Progenitor cell of endocrine pancreas (in vitro differentiated cells): ENCODE measurements at regions not wholly inside any gene's neighbourhood (a gene's known extent, or its start where the extent isn't known, plus 50 kb on each side); places are given as distances from the start of the nearest gene placed in this dataset.

ENCODE experiments used
- DNase-seq: peaks from one replicate; pipeline ENCODE4 v3.0.0; 2021; ENCODE audit warnings: low spot score; ENCODE audit not compliant: unreplicated experiment
- H3K27ac Mint-ChIP-seq: 2 replicates; pipeline ENCODE4 v1.8.0; 2021; ENCODE audit warnings: mild to moderate bottlenecking, moderate library complexity, mixed read lengths
- H3K27me3 Mint-ChIP-seq: 2 replicates; pipeline ENCODE4 v1.8.0; 2021; ENCODE audit warnings: mixed read lengths
- H3K36me3 Mint-ChIP-seq: 2 replicates; pipeline ENCODE4 v1.8.0; 2022; ENCODE audit warnings: mixed read lengths; ENCODE audit not compliant: insufficient read depth
- H3K4me1 Mint-ChIP-seq: 2 replicates; pipeline ENCODE4 v1.8.0; 2021; ENCODE audit warnings: low read depth, mixed read lengths
- H3K4me3 Mint-ChIP-seq: 2 replicates; pipeline ENCODE4 v1.8.0; 2021; ENCODE audit warnings: low read depth, mild to moderate bottlenecking, moderate library complexity, mixed read lengths
- H3K9me3 Mint-ChIP-seq: 2 replicates; pipeline ENCODE4 v1.8.0; 2021; ENCODE audit warnings: low read depth, mixed read lengths
- TF ChIP-seq, protein P1 (sequence below): fragments of 200-600 bp; sonication (generic); IDR thresholded peaks from one replicate; pipeline ENCODE4 v1.5.0; 2021; ENCODE audit warnings: antibody characterized with exemption, mild to moderate bottlenecking; ENCODE audit not compliant: unreplicated experiment

DNA sequence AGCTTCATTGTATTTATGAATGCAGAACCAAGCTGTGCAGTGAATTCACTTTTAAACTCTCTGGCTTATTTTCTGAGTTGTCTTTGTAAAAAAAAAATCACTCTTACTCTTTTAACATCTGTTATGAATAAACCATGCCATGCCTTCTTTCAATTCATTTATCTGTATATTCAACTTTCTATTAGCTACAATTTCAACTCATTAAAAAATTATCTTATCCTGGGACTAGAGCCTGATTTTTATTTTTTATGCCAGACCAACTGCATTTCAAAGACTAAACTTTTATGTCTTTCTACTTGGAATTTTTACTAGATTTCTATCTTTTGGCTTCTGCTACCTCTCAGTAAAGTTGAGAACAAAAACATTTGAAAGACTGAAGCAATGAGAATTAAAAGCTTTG is 342.7 kb downstream of the DEPDC1B start:
- Mint-ChIP-seq H3K36me3 (no peaks in the 10 kb centered on the region), H3K4me1 (peaks cover 17% of the 10 kb centered on the region), H3K27me3 (peaks cover 3% of the 10 kb centered on the region), H3K9me3 (no peaks in the 10 kb centered on the region), H3K27ac (no peak overlapping the region), H3K4me3 (no peak overlapping the region)
- TF ChIP-seq, protein P1, sequence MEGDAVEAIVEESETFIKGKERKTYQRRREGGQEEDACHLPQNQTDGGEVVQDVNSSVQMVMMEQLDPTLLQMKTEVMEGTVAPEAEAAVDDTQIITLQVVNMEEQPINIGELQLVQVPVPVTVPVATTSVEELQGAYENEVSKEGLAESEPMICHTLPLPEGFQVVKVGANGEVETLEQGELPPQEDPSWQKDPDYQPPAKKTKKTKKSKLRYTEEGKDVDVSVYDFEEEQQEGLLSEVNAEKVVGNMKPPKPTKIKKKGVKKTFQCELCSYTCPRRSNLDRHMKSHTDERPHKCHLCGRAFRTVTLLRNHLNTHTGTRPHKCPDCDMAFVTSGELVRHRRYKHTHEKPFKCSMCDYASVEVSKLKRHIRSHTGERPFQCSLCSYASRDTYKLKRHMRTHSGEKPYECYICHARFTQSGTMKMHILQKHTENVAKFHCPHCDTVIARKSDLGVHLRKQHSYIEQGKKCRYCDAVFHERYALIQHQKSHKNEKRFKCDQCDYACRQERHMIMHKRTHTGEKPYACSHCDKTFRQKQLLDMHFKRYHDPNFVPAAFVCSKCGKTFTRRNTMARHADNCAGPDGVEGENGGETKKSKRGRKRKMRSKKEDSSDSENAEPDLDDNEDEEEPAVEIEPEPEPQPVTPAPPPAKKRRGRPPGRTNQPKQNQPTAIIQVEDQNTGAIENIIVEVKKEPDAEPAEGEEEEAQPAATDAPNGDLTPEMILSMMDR, result no peak
- no peak for DNase-seq

DNA sequence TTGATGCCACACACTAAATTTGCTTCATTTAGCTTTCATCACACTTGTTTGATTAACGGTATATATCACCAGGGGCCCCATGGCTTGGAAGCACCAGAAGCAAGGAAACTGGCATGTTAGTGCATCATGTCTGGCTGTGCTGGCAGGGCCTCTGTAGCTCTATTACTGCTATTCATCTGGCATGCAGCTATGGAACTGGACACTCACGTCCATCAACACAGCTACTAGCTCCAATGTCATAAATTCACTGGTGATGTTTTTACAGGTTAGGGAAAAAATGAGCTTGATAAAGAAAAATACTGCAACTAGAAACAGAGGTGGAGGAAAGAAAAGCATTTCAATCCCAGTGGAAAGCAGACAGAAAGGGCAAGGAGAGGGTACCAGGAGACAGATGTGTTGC is 343.2 kb downstream of the DEPDC1B start:
- H3K4me1 Mint-ChIP-seq, result peaks cover 13% of the 10 kb centered on the region
- TF ChIP-seq, protein P1, result no peak
- no peaks in the 10 kb centered on the region for H3K36me3 Mint-ChIP-seq
- no peak overlapping the region for H3K27ac Mint-ChIP-seq
- DNase-seq, result no peak
- H3K4me3 Mint-ChIP-seq, result no peak overlapping the region
- H3K9me3 Mint-ChIP-seq, result no peaks in the 10 kb centered on the region
- H3K27me3 Mint-ChIP-seq, result peaks cover 3% of the 10 kb centered on the region

DNA sequence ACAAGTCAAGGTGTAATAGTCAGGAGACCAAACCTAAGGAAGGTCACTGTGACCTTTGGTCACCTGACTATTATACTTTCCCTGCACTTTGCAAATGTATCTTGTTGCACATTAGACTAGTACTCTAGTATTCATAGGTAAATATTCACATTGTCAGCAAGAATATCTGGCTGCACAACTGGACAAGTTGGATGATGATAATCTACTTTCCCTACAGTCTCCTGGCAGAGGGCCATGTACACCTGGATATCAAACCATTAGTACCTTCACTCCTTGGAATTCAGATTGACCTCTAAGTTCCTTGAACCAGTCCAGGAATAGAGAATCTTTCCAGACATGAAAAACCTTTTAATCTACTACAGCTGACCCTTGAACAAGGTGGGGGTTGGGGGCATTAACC is 344.8 kb downstream of the DEPDC1B start:
- no peak overlapping the region for H3K27ac Mint-ChIP-seq
- no peak overlapping the region for H3K4me3 Mint-ChIP-seq
- no peaks in the 10 kb centered on the region for H3K36me3 Mint-ChIP-seq
- peaks cover 3% of the 10 kb centered on the region for H3K27me3 Mint-ChIP-seq
- no peaks in the 10 kb centered on the region for H3K9me3 Mint-ChIP-seq
- peaks cover 7% of the 10 kb centered on the region for H3K4me1 Mint-ChIP-seq
- DNase-seq, result no peak
- TF ChIP-seq, protein P1, result no peak

DNA sequence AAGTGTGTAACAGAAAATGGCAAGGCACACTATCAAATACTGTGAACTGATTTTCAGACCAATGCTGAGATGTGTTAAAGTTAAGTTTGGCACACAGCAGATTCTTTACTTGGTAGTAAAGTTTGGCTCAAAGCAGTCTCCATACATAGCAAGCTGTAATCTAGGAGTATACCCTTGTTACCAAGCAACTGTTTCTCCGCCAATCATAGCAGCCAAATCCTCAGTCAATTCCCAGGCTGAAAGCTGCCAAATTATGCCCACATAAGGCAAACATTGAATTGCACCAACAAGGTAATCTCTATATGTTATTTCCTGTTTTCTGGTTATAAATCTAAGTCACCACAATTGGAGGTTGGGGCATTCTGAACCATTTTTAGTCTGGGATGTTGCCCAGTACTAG is 345.7 kb downstream of the DEPDC1B start:
- TF ChIP-seq, protein P1, result no peak
- no peaks in the 10 kb centered on the region for H3K36me3 Mint-ChIP-seq
- H3K27ac Mint-ChIP-seq, result no peak overlapping the region
- no peaks in the 10 kb centered on the region for H3K27me3 Mint-ChIP-seq
- no peak overlapping the region for H3K4me3 Mint-ChIP-seq
- no peaks in the 10 kb centered on the region for H3K9me3 Mint-ChIP-seq
- H3K4me1 Mint-ChIP-seq, result no peaks in the 10 kb centered on the region
- no peak for DNase-seq

DNA sequence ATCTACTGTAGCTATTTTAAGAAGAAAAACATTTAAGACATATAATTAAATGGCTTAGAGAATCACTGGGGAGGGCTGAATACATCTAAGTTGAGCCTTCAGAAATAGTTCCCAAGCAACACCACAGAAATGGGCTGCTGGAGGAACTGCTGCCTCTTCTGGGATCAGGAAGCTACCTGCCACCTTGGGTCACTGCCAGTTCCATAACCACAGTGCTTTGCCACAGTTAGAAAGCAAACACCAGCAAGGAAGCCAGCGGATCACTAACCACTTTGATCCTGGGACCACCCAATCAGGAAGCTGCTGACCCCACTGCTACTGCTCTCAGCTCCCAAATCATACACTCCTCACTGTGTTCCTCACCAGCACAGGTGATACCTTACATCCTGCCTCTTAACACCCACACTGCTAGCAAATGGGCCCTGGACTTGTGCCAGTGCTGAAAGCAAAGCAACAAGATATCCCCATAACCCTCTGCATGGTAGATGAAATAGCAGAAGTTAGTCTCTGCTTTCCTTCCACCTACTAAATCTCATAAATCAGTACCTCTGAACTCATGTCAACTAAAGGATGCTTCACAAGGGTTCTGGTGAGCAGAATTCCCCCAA is 346.9 kb downstream of the DEPDC1B start:
- Mint-ChIP-seq H3K9me3 (no peaks in the 10 kb centered on the region), H3K27ac (no peak overlapping the region), H3K4me1 (no peaks in the 10 kb centered on the region), H3K27me3 (no peaks in the 10 kb centered on the region), H3K4me3 (no peak overlapping the region), H3K36me3 (no peaks in the 10 kb centered on the region)
- TF ChIP-seq, protein P1, result no peak
- no peak for DNase-seq
